DND-41 (cell line): ENCODE measurements at regions not wholly inside any gene's neighbourhood (a gene's known extent, or its start where the extent isn't known, plus 50 kb on each side); places are given as distances from the start of the nearest gene placed in this dataset.

Experiments used
- ATAC-seq: fragments of 200-7000 bp; cut with Tn5 transposase; 3 replicates; pipeline ENCODE4 v1.9.1; 2021; ENCODE audit warnings: low read depth; ENCODE audit not compliant: insufficient read depth
- DNase-seq: peaks from one replicate; pipeline ENCODE4 v3.0.0-alpha.2; 2020
- H2AFZ ChIP-seq: 2 replicates; pipeline ENCODE4 v1.6.0; 2012; ENCODE audit warnings: low read depth, low read length
- H3K27ac ChIP-seq: 2 replicates; pipeline ENCODE4 v1.5.1; 2012; ENCODE audit warnings: low read length, inconsistent platforms
- H3K27me3 ChIP-seq: fragments of 200-600 bp; sonication (generic); 2 replicates; pipeline ENCODE4 v1.6.0; 2012; ENCODE audit warnings: low read length, mild to moderate bottlenecking, inconsistent platforms; ENCODE audit not compliant: insufficient read depth, poor library complexity
- H3K36me3 ChIP-seq: 2 replicates; pipeline ENCODE4 v1.5.1; 2012; ENCODE audit warnings: low read length, inconsistent platforms; ENCODE audit not compliant: insufficient read depth
- H3K4me1 ChIP-seq: 2 replicates; pipeline ENCODE4 v1.5.1; 2012; ENCODE audit warnings: mild to moderate bottlenecking, low read length; ENCODE audit not compliant: insufficient read depth
- H3K4me2 ChIP-seq: 2 replicates; pipeline ENCODE4 v1.6.0; 2012; ENCODE audit warnings: mild to moderate bottlenecking, moderate library complexity, low read length, inconsistent platforms; ENCODE audit not compliant: insufficient read depth
- H3K4me3 ChIP-seq, 2 experiments: fragments of 200-600 bp in 1 of 2; shearing (Covaris generic) in 1 of 2; 2 replicates each; pipeline ENCODE4 v1.5.1; 2012 to 2016; ENCODE audit warnings: inconsistent platforms in 2 of 2, low read length in 2 of 2, mild to moderate bottlenecking in 2 of 2, low read depth in 1 of 2, moderate library complexity in 1 of 2
- H3K79me2 ChIP-seq: 2 replicates; pipeline ENCODE4 v1.6.0; 2012; ENCODE audit warnings: low read length, inconsistent platforms; ENCODE audit not compliant: insufficient read depth
- H3K9ac ChIP-seq: 2 replicates; pipeline ENCODE4 v1.6.0; 2012; ENCODE audit warnings: low read depth, mild to moderate bottlenecking, inconsistent platforms, low read length, moderate library complexity
- H3K9me3 ChIP-seq: 2 replicates; pipeline ENCODE4 v1.5.1; 2012; ENCODE audit warnings: low read length, moderate library complexity, mild to moderate bottlenecking, inconsistent platforms; ENCODE audit not compliant: insufficient read depth, severe bottlenecking
- H4K20me1 ChIP-seq: 2 replicates; pipeline ENCODE4 v1.6.0; 2012; ENCODE audit warnings: low read length; ENCODE audit not compliant: insufficient read depth
- CTCF ChIP-seq: IDR thresholded peaks from 2 replicates; pipeline ENCODE4 v1.5.1; 2012; ENCODE audit warnings: borderline replicate concordance, low read length, moderate library complexity, mild to moderate bottlenecking; ENCODE audit not compliant: poor library complexity, severe bottlenecking; ENCODE audit errors: extremely low read depth
- EZH2 ChIP-seq: IDR thresholded peaks from 3 replicates; pipeline ENCODE4 v1.6.1; 2012; ENCODE audit warnings: borderline replicate concordance, low read depth, mild to moderate bottlenecking, moderate library complexity, low read length, inconsistent platforms; ENCODE audit not compliant: severe bottlenecking

DNA sequence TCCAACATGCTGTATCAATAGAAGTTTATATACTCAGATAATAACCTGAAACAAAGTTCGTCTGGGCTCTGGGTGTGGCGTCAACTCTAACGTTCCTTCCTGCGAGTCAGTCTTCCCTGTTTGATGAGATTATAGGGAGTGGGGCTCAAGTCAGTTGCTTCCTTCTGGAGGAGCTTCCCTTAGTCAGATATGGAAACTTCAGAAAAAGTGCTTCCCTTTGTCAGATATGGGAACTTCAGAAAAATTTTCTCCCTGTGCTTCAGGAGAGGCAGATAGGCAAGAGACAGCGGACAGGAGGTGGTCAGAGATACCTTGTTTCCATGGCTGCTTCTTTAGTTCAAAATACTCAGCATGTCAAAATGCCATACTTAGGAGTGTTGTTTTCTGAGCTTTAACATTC is 51.1 kb upstream of the PRDX6 start:
- Histone ChIP-seq H3K4me3 (no peak overlapping the region), H3K27ac (no peak overlapping the region), H4K20me1 (no peaks in the 10 kb centered on the region), H3K79me2 (no peaks in the 10 kb centered on the region), H3K4me2 (no peak overlapping the region), H2AFZ (no peak overlapping the region), H3K36me3 (no peaks in the 10 kb centered on the region), H3K4me1 (peaks cover 4% of the 10 kb centered on the region; the same call in 1 of the 2 replicates), H3K9ac (no peak overlapping the region), H3K27me3 (no peaks in the 10 kb centered on the region), H3K9me3 (no peaks in the 10 kb centered on the region)
- ATAC-seq, result no peak
- no peak for DNase-seq
- TF ChIP-seq CTCF, result no peak
- no peak for TF ChIP-seq EZH2

DNA sequence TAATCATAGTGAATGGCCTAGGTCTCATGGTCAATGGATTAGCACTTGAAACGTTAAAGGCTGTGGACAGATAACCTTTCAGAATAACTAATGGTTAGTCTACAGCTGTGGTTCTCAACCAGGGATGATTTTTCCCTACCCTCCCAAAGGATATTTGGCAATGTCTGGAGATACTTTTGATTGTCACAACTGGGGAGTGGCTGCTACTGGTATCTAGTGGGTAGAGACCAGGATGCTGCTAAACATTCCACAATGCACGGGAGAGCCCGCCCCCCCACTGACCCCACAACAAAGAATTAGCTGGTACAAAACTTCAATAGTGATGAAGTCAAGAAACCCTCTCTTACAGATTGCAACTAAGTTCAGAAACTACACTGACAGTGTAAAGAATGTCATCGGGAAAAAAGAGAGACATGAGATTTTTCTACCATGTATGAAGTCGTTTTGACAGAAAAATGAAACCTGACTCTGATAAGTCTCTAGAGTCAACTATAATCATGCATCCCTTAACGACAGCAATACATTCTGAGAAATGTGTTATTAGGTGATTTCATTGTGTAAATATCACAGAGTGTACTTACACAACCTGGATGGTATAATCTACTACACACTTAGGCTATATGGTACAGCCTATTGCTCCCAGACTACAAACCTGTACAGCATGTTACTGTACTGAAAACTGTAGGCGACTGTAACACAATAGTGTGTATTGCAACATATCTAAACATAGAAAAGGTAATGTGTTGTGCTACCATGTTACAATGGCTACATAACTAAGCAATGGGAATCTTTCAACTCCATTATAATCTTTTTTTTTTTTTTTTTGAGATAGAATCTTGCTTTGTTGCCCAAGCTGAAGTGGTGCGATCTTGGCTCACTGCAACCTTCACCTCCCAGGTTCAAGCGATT is 49.7 kb upstream of the PRDX6 start:
- H3K27ac ChIP-seq, result no peak overlapping the region
- TF ChIP-seq EZH2 (no peak), CTCF (no peak)
- H3K9me3 ChIP-seq, result no peaks in the 10 kb centered on the region
- H3K9ac ChIP-seq, result no peak overlapping the region
- H3K4me2 ChIP-seq, result no peak overlapping the region
- H2AFZ ChIP-seq, result no peak overlapping the region
- H3K4me3 ChIP-seq, result no peak overlapping the region
- no peaks in the 10 kb centered on the region for H3K27me3 ChIP-seq
- ATAC-seq, result no peak
- H3K36me3 ChIP-seq, result no peaks in the 10 kb centered on the region
- no peaks in the 10 kb centered on the region for H3K79me2 ChIP-seq
- DNase-seq, result no peak
- H4K20me1 ChIP-seq, result no peaks in the 10 kb centered on the region
- peaks cover 4% of the 10 kb centered on the region; the same call in 1 of the 2 replicates for H3K4me1 ChIP-seq
